A673 (cell line): ENCODE measurements at regions not wholly inside any gene's neighbourhood (a gene's known extent, or its start where the extent isn't known, plus 50 kb on each side); places are given as distances from the start of the nearest gene placed in this dataset.

Source experiments
- EZH2 ChIP-seq: fragments of 200-600 bp; sonication (generic); IDR thresholded peaks from 2 replicates; pipeline ENCODE4 v1.6.1; 2017; ENCODE audit warnings: borderline replicate concordance, low read depth, mild to moderate bottlenecking, mixed read lengths, antibody characterized with exemption, low read length; ENCODE audit not compliant: poor library complexity, severe bottlenecking
- TF ChIP-seq, protein P1 (sequence below): fragments of 300-800, 200-600 bp; sonication (generic); conservative IDR thresholded peaks from 2 replicates; pipeline ENCODE4 v1.5.1; 2017; ENCODE audit warnings: low read depth, mild to moderate bottlenecking, antibody characterized with exemption, low read length, moderate library complexity, mixed read lengths

DNA sequence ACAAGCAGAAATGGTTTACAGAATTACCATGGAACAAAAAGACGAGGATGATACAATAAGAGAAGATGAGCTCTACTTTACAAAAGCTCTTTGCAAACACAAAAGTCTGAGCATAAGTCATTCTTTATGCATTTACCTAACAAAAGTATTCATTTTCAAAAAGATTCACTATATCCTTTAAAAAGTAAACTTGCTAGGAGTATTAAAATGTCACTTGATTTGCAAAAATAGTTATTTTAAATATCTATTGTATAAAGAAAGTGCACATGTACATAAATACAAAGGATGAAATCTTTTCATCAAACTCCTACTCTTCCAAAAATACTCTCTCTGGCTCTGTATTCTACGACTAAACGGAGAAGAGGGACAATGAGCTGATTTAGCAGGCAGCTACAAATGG, 146.4 kb upstream of the STEAP1 start:
- TF ChIP-seq, protein P1, sequence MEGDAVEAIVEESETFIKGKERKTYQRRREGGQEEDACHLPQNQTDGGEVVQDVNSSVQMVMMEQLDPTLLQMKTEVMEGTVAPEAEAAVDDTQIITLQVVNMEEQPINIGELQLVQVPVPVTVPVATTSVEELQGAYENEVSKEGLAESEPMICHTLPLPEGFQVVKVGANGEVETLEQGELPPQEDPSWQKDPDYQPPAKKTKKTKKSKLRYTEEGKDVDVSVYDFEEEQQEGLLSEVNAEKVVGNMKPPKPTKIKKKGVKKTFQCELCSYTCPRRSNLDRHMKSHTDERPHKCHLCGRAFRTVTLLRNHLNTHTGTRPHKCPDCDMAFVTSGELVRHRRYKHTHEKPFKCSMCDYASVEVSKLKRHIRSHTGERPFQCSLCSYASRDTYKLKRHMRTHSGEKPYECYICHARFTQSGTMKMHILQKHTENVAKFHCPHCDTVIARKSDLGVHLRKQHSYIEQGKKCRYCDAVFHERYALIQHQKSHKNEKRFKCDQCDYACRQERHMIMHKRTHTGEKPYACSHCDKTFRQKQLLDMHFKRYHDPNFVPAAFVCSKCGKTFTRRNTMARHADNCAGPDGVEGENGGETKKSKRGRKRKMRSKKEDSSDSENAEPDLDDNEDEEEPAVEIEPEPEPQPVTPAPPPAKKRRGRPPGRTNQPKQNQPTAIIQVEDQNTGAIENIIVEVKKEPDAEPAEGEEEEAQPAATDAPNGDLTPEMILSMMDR = no peak
- TF ChIP-seq EZH2 = no peak
